SK-N-SH (cell line): ENCODE measurements at regions not wholly inside any gene's neighbourhood (a gene's known extent, or its start where the extent isn't known, plus 50 kb on each side); places are given as distances from the start of the nearest gene placed in this dataset.

Source experiments
- CTCF ChIA-PET: fragments of 300-600, 350-600 bp; formaldehyde crosslinking; extraction: SDS; loops from one replicate; lab custom pipeline; 2021; lab: Yijun Ruan, JAX
- POLR2A ChIA-PET: fragments of 350-600 bp; sonication (Branson Sonifier 250); formaldehyde crosslinking; extraction: SDS; loops from one replicate; lab custom pipeline; 2020; ENCODE audit warnings: antibody characterized with exemption, inconsistent platforms; lab: Yijun Ruan, JAX
- DNase-seq: peaks from one replicate; pipeline ENCODE4 v3.0.0; 2012
- H2AFZ ChIP-seq: fragments of 200-600 bp; sonication (generic); 2 replicates; pipeline ENCODE4 v1.8.1; 2016; ENCODE audit warnings: antibody characterized with exemption, mild to moderate bottlenecking, low read depth
- H3F3A ChIP-seq: fragments of 200-600 bp; sonication (generic); replicated peaks from 2 replicates; pipeline ENCODE3; 2016; ENCODE audit warnings: antibody characterized with exemption, mild to moderate bottlenecking; ENCODE audit not compliant: insufficient read depth
- H3K27ac ChIP-seq, 2 experiments: fragments of 200-500 bp in 1 of 2; fragments of 200-600 bp in 1 of 2; sonication (Bioruptor generic) in 1 of 2; sonication (generic), shearing (Covaris generic) in 1 of 2; 2 replicates each; pipeline versions ENCODE4 v1.5.1 to v1.6.1; 2014 to 2016; ENCODE audit warnings: low read depth in 2 of 2, inconsistent platforms in 1 of 2, low read length in 1 of 2, mild to moderate bottlenecking in 1 of 2, mixed read lengths in 1 of 2
- H3K27me3 ChIP-seq: fragments of 200-600 bp; sonication (generic), shearing (Covaris generic); 2 replicates; pipeline ENCODE4 v1.6.1; 2016; ENCODE audit warnings: mixed run types; ENCODE audit not compliant: insufficient read depth
- H3K36me3 ChIP-seq, 2 experiments: fragments of 200-500 bp in 1 of 2; fragments of 200-600 bp in 1 of 2; sonication (Bioruptor generic) in 1 of 2; sonication (generic) in 1 of 2; replicated peaks in 1 of 2; 2 replicates each; pipeline versions ENCODE3 to v1.5.1; 2014 to 2016; ENCODE audit warnings: low read length in 1 of 2, mild to moderate bottlenecking in 1 of 2; ENCODE audit not compliant: insufficient read depth in 2 of 2, control insufficient read depth in 1 of 2
- H3K4me1 ChIP-seq, 2 experiments: fragments of 200-500 bp in 1 of 2; fragments of 200-600 bp in 1 of 2; sonication (Bioruptor generic) in 1 of 2; sonication (generic), shearing (Covaris generic) in 1 of 2; 2 replicates each; pipeline versions ENCODE4 v1.5.1 to v1.6.1; 2014 to 2016; ENCODE audit warnings: low read depth in 1 of 2, low read length in 1 of 2, mixed run types in 1 of 2; ENCODE audit not compliant: insufficient read depth in 2 of 2, control insufficient read depth in 1 of 2
- H3K4me2 ChIP-seq: fragments of 200-600 bp; sonication (generic), shearing (Covaris generic); 2 replicates; pipeline ENCODE4 v1.6.1; 2017; ENCODE audit warnings: mixed run types
- H3K4me3 ChIP-seq, 2 experiments: fragments of 200-500 bp in 1 of 2; fragments of 200-600 bp in 1 of 2; sonication (Bioruptor generic) in 1 of 2; sonication (generic), shearing (Covaris generic) in 1 of 2; 2 replicates each; pipeline versions ENCODE4 v1.5.1 to v1.8.1; 2014 to 2016; ENCODE audit warnings: low read depth in 2 of 2, inconsistent platforms in 1 of 2, low read length in 1 of 2, mild to moderate bottlenecking in 1 of 2, mixed read lengths in 1 of 2, moderate library complexity in 1 of 2
- H3K79me2 ChIP-seq: fragments of 200-600 bp; sonication (generic); 2 replicates; pipeline ENCODE4 v1.8.1; 2017; ENCODE audit warnings: mild to moderate bottlenecking; ENCODE audit not compliant: insufficient read depth
- H3K9ac ChIP-seq: fragments of 200-600 bp; sonication (generic); 2 replicates; pipeline ENCODE4 v1.6.1; 2017; ENCODE audit warnings: mixed run types
- H3K9me2 ChIP-seq: fragments of 200-600 bp; sonication (generic); 2 replicates; pipeline ENCODE4 v1.6.1; 2017; ENCODE audit warnings: mixed run types
- H3K9me3 ChIP-seq: fragments of 200-600 bp; sonication (generic); 2 replicates; pipeline ENCODE4 v1.6.1; 2017; ENCODE audit warnings: mixed run types, mild to moderate bottlenecking, moderate library complexity
- H4K20me1 ChIP-seq: fragments of 200-600 bp; sonication (generic); 2 replicates; pipeline ENCODE4 v1.6.1; 2017; ENCODE audit warnings: mild to moderate bottlenecking, mixed run types; ENCODE audit not compliant: insufficient read depth
- CHD2 ChIP-seq: fragments of 150-350 bp; IDR thresholded peaks from 2 replicates; pipeline ENCODE4 v1.6.1; 2018; ENCODE audit warnings: low read length; ENCODE audit not compliant: partially characterized antibody
- CTCF ChIP-seq: fragments of 200-600 bp; sonication (generic); IDR thresholded peaks from 2 replicates; pipeline ENCODE4 v1.6.1; 2017; ENCODE audit warnings: antibody characterized with exemption, mild to moderate bottlenecking, moderate library complexity
- EP300 ChIP-seq, 2 experiments: IDR thresholded peaks; 2 replicates each; pipeline versions ENCODE4 v1.4.0 to v1.6.1; 2012; ENCODE audit warnings: borderline replicate concordance in 1 of 2, low read depth in 1 of 2, low read length in 1 of 2
- EZH2phosphoT487 ChIP-seq: fragments of 200-600 bp; sonication (generic); IDR thresholded peaks from 2 replicates; pipeline ENCODE4 v1.6.1; 2017; ENCODE audit warnings: low read depth, mixed run types, mild to moderate bottlenecking, antibody characterized with exemption, moderate library complexity, borderline replicate concordance
- FOXM1 ChIP-seq: IDR thresholded peaks from 2 replicates; pipeline ENCODE4 v1.4.0; 2012; ENCODE audit warnings: low read depth, mild to moderate bottlenecking
- MEF2A ChIP-seq: IDR thresholded peaks from 2 replicates; pipeline ENCODE4 v1.4.0; 2012; ENCODE audit warnings: low read depth, borderline replicate concordance
- REST ChIP-seq: IDR thresholded peaks from 2 replicates; pipeline ENCODE4 v1.6.1; 2012; ENCODE audit warnings: mild to moderate bottlenecking, low read depth, low read length, moderate library complexity
- RFX5 ChIP-seq: IDR thresholded peaks from 2 replicates; pipeline ENCODE4 v1.6.1; 2012; ENCODE audit warnings: mild to moderate bottlenecking, improper control_type of control experiment, low read length
- TCF12 ChIP-seq: IDR thresholded peaks from 2 replicates; pipeline ENCODE4 v1.4.0; 2012
- WGBS: methylation state at CpG from one replicate; pipeline ENCODE4 v1.1.6; 2017; ENCODE audit warnings: low lambda C conversion rate; 5-methylcytosine and 5-hydroxymethylcytosine counted together

- H3K9ac ChIP-seq, result no peak overlapping the region
- TF ChIP-seq CHD2, result no peak
- no peak for TF ChIP-seq EZH2phosphoT487
- TF ChIP-seq TCF12, result no peak
- TF ChIP-seq EP300 (IDR thresholded peaks at IDR 0.05; ENCODE audit: borderline replicate concordance in 1 of 2, low read depth in 1 of 2, low read length in 1 of 2), result no peak
- no peak for TF ChIP-seq REST
- no peak for TF ChIP-seq FOXM1
- H3K9me3 ChIP-seq, result no peaks in the 10 kb centered on the region
- DNase-seq, result no peak
- H3K9me2 ChIP-seq, result no peaks in the 10 kb centered on the region
- no peaks in the 10 kb centered on the region for H3K4me1 ChIP-seq
- H3K27ac ChIP-seq, result no peak overlapping the region
- H3K36me3 ChIP-seq, result no peaks in the 10 kb centered on the region
- H2AFZ ChIP-seq, result no peak overlapping the region
- H3K79me2 ChIP-seq, result no peaks in the 10 kb centered on the region
- no peaks in the 10 kb centered on the region for H4K20me1 ChIP-seq
- no peak overlapping the region for H3K4me2 ChIP-seq
- POLR2A ChIA-PET, result no interaction called here
- 24% methylated on average over 2 of the region's 2 CpGs for WGBS
- no peaks in the 10 kb centered on the region; the same call in 1 of the 2 replicates for H3K27me3 ChIP-seq
- H3F3A ChIP-seq, result no peaks in the 10 kb centered on the region
- CTCF ChIA-PET, result interaction anchor here (1.1 to 4.1 kb wide), 2 partner anchors 10 to 22 kb away, joined by 3 to 30 read pairs; no protein-coding TSS in a partner anchor
- H3K4me3 ChIP-seq, result no peak overlapping the region
These were observed 100.2 kb upstream of the MPP7 start for GRCh38 chr10:28403090-28403489.

GRCh38 chr10:28408237-28408777, 105.4 kb upstream of the MPP7 start:
- Histone ChIP-seq H3K9me3 (no peaks in the 10 kb centered on the region), H3K79me2 (no peaks in the 10 kb centered on the region), H3K4me2 (no peak overlapping the region), H3F3A (no peaks in the 10 kb centered on the region), H3K36me3 (no peaks in the 10 kb centered on the region), H3K27ac (no peak overlapping the region)
- ChIA-PET CTCF (interaction anchor here (1.0 kb wide), 1 partner anchor 14 kb away, joined by 4 read pairs; no protein-coding TSS in a partner anchor), POLR2A (no interaction called here)
- no peak for DNase-seq
- TF ChIP-seq RFX5, result no peak
- no peak for TF ChIP-seq CHD2
- TF ChIP-seq CTCF, result no peak
- TF ChIP-seq MEF2A, result no peak
- TF ChIP-seq, all 33 proteins: peak for 0
- no peaks in the 10 kb centered on the region for H4K20me1 ChIP-seq
- H2AFZ ChIP-seq, result no peak overlapping the region
- H3K4me3 ChIP-seq, result no peak overlapping the region
- no peak overlapping the region for H3K9ac ChIP-seq
- H3K27me3 ChIP-seq, result no peaks in the 10 kb centered on the region; the same call in 1 of the 2 replicates
- no peaks in the 10 kb centered on the region for H3K9me2 ChIP-seq
- WGBS, result 34% methylated on average over 4 of the region's 4 CpGs
- no peaks in the 10 kb centered on the region for H3K4me1 ChIP-seq
